IPS-20b (cell line): ENCODE measurements at regions not wholly inside any gene's neighbourhood (a gene's known extent, or its start where the extent isn't known, plus 50 kb on each side); places are given as distances from the start of the nearest gene placed in this dataset.

ENCODE experiments used
- H3K27ac ChIP-seq: one replicate; pipeline ENCODE4 v1.5.1; 2013; ENCODE audit warnings: low read length
- H3K27me3 ChIP-seq: 2 replicates; pipeline ENCODE4 v1.6.1; 2013; ENCODE audit warnings: mild to moderate bottlenecking, low read length, inconsistent platforms; ENCODE audit not compliant: insufficient read depth
- H3K36me3 ChIP-seq: 2 replicates; pipeline ENCODE4 v1.6.1; 2013; ENCODE audit warnings: low read depth, mild to moderate bottlenecking, inconsistent platforms, low read length, moderate library complexity; ENCODE audit not compliant: insufficient read depth
- H3K4me1 ChIP-seq: 2 replicates; pipeline ENCODE4 v1.6.1; 2013; ENCODE audit warnings: mild to moderate bottlenecking, control low read depth, inconsistent platforms, low read length, moderate library complexity; ENCODE audit not compliant: insufficient read depth
- H3K4me3 ChIP-seq: 2 replicates; pipeline ENCODE4 v1.5.1; 2013; ENCODE audit warnings: mild to moderate bottlenecking, low read length, inconsistent platforms
- H3K9ac ChIP-seq: 2 replicates; pipeline ENCODE4 v1.6.1; 2013; ENCODE audit warnings: low read depth, mild to moderate bottlenecking, inconsistent platforms, low read length, moderate library complexity
- H3K9me3 ChIP-seq: 2 replicates; pipeline ENCODE4 v1.6.1; 2013; ENCODE audit warnings: mild to moderate bottlenecking, low read depth, low read length, inconsistent platforms; ENCODE audit not compliant: insufficient read depth

- Histone ChIP-seq H3K4me3 (no peak overlapping the region), H3K36me3 (no peaks in the 10 kb centered on the region), H3K27ac (no peak overlapping the region), H3K27me3 (no peaks in the 10 kb centered on the region), H3K4me1 (no peaks in the 10 kb centered on the region), H3K9ac (no peak overlapping the region), H3K9me3 (no peaks in the 10 kb centered on the region)
These were observed 555.4 kb downstream of the SH2D4B start for GRCh38 chr10:81093056-81093455.

- no peaks in the 10 kb centered on the region for H3K36me3 ChIP-seq
- H3K9me3 ChIP-seq, result no peaks in the 10 kb centered on the region
- no peaks in the 10 kb centered on the region for H3K27me3 ChIP-seq
- H3K4me3 ChIP-seq, result no peak overlapping the region
- H3K4me1 ChIP-seq, result no peaks in the 10 kb centered on the region
- H3K27ac ChIP-seq, result no peak overlapping the region
- H3K9ac ChIP-seq, result no peak overlapping the region
These were observed 557.5 kb downstream of the SH2D4B start for GRCh38 chr10:81095238-81095637.

GRCh38 chr10:81096558-81096957 lies 558.9 kb downstream of the SH2D4B start:
- Histone ChIP-seq H3K27me3 (no peaks in the 10 kb centered on the region), H3K4me1 (no peaks in the 10 kb centered on the region), H3K9me3 (no peaks in the 10 kb centered on the region), H3K27ac (no peak overlapping the region), H3K36me3 (no peaks in the 10 kb centered on the region), H3K9ac (no peak overlapping the region), H3K4me3 (no peak overlapping the region)

DNA sequence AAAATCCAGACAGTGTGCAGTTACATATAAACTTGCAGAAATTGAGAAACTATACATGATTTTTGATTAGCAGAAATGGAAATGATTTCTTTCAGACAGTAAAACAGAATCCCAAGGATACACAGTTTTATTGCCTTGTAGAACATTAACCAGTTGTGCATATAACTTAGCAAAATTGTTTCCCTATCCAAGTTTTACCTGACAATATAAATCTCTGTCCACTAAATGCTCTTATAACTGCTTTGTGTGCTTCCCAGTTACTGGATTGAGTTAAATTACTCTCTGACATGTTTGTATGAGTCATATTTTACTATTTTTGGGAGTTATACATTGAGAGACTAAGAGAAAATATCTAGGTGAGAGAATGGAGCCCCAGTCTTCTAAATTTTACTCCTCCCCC lies 563.4 kb downstream of the SH2D4B start:
- Histone ChIP-seq H3K36me3 (no peaks in the 10 kb centered on the region), H3K4me3 (no peak overlapping the region), H3K9ac (no peak overlapping the region), H3K27ac (no peak overlapping the region), H3K4me1 (no peaks in the 10 kb centered on the region), H3K27me3 (no peaks in the 10 kb centered on the region), H3K9me3 (no peaks in the 10 kb centered on the region)

DNA sequence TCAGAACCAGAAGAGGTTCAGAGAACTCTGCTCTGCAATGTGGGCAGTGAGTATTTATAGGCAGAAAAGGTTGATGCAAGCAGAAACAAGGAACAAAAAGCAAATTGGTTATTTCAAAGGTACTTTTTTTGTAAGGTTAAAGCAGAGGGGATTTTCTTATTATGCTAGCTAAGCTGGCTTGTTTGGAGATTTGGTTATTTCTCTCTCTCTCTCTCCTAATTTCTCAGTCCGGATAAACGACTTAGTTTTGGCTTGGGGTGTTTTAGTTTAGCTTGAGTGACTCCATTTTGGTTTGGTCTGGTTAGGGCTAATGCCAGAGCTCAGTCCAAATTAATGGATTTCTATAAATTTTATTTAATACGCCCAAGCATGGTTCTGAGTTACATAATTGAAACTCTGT lies 566.8 kb downstream of the SH2D4B start:
- no peak overlapping the region for H3K9ac ChIP-seq
- H3K4me1 ChIP-seq, result no peaks in the 10 kb centered on the region
- no peaks in the 10 kb centered on the region for H3K27me3 ChIP-seq
- no peak overlapping the region for H3K27ac ChIP-seq
- no peak overlapping the region for H3K4me3 ChIP-seq
- no peaks in the 10 kb centered on the region for H3K36me3 ChIP-seq
- H3K9me3 ChIP-seq, result no peaks in the 10 kb centered on the region

DNA sequence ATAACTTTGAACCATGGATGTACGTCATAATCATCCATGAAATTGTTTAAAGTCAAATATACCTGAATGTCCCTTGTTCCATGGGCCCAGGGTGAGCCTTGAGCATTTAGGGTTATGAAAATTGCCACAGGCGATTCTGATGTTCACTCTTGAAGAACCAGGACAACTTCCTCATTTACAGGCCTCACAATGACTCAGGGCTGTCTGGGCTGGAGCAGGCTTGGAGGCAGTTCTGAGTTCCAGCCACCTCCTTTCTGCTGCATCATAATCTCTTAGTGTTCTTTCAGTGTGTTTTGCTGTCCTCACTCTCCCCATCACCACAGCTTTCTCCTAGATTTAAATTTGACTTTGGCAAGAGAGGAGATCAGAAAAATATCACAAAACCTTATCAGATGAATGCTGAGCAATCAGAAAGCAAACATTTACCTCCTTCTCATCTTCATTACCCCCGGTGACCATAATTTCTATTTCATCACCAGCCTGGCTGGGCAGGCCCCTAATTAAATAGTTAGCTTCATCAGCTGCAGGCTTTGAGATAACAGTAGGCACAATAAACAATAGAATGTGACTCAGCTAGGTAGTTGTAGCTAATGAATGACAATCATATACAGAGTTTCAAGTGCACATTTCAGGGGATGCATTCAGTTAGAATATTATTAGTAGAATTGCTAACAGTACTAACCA lies 571.0 kb downstream of the SH2D4B start:
- H3K27ac ChIP-seq, result no peak overlapping the region
- no peaks in the 10 kb centered on the region for H3K27me3 ChIP-seq
- no peaks in the 10 kb centered on the region for H3K36me3 ChIP-seq
- no peaks in the 10 kb centered on the region for H3K4me1 ChIP-seq
- H3K4me3 ChIP-seq, result no peak overlapping the region
- H3K9ac ChIP-seq, result no peak overlapping the region
- H3K9me3 ChIP-seq, result no peaks in the 10 kb centered on the region

DNA sequence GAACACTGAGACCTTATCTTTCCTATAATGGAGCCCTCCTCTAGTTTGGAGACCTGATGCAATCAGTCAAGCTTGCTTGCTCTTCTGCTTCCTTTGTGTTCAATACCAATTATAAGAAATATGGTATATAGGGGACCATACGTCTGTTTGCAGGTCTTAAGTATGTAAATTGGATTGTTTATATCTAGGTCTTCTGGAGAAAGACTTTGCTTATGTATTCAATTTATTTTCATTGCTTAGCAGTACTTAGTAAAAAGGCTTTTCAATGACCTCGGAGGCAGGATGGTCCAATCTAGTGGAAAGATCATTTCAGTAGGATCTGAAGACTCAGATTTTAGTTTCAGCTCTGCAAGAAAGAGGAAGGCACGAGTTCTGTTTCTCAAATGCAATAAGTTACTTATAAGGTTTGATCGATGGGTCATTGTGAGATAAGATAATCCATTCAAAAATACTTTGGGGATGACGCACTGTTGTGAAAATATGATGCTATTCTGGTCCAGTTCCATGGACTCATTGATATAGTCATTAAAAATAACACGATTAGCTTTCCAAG lies 571.6 kb downstream of the SH2D4B start:
- H3K4me3 ChIP-seq, result no peak overlapping the region
- H3K27me3 ChIP-seq, result no peaks in the 10 kb centered on the region
- no peaks in the 10 kb centered on the region for H3K4me1 ChIP-seq
- no peak overlapping the region for H3K9ac ChIP-seq
- no peaks in the 10 kb centered on the region for H3K36me3 ChIP-seq
- no peak overlapping the region for H3K27ac ChIP-seq
- no peaks in the 10 kb centered on the region for H3K9me3 ChIP-seq

DNA sequence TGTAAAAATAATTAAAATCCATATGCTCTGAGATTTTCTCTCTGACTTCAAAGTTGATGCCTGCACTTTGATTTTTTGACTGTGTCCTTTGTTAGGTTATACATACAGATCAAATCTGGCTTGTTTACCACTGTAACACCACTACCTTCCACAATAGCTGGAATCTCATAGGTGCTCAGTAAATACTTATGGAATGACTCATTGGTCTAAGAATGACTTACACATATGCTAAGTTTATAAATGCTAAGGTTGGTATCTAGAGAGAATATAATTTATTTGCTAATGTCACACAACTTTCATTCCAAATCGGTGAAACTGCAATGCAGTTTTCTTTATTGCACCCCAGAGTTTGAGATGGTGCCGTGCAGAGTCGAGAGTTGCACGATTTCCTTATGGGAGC lies 578.5 kb downstream of the SH2D4B start:
- H3K4me3 ChIP-seq, result no peak overlapping the region
- H3K9ac ChIP-seq, result no peak overlapping the region
- H3K27ac ChIP-seq, result no peak overlapping the region
- no peaks in the 10 kb centered on the region for H3K4me1 ChIP-seq
- H3K36me3 ChIP-seq, result no peaks in the 10 kb centered on the region
- no peaks in the 10 kb centered on the region for H3K27me3 ChIP-seq
- H3K9me3 ChIP-seq, result no peaks in the 10 kb centered on the region

- no peaks in the 10 kb centered on the region for H3K4me1 ChIP-seq
- no peak overlapping the region for H3K4me3 ChIP-seq
- no peaks in the 10 kb centered on the region for H3K36me3 ChIP-seq
- no peaks in the 10 kb centered on the region for H3K9me3 ChIP-seq
- H3K27me3 ChIP-seq, result no peaks in the 10 kb centered on the region
- no peak overlapping the region for H3K27ac ChIP-seq
- no peak overlapping the region for H3K9ac ChIP-seq
These were observed 579.3 kb downstream of the SH2D4B start for GRCh38 chr10:81116990-81117389.

DNA sequence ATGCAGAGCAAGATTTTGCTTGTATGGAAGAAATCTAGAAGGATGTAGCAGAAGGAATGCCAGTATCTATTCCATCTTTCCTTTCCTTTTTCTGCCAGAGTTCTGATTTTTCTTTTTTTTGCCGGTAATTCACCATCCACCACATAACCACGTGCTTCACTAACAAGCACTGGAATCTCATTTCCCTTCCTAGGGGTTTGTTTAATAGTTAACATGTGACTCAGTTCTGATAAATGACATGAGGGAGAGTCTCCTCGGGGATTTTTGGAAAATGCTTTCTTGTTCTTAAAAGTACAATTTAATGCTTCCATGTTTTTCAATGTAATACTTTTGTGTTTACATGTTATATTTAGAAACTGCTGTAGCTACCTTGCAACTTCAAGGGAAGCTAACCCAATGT lies 590.2 kb downstream of the SH2D4B start:
- no peak overlapping the region for H3K27ac ChIP-seq
- no peaks in the 10 kb centered on the region for H3K4me1 ChIP-seq
- H3K9me3 ChIP-seq, result no peaks in the 10 kb centered on the region
- H3K9ac ChIP-seq, result no peak overlapping the region
- no peaks in the 10 kb centered on the region for H3K27me3 ChIP-seq
- no peak overlapping the region for H3K4me3 ChIP-seq
- H3K36me3 ChIP-seq, result no peaks in the 10 kb centered on the region

GRCh38 chr10:81130014-81130413 lies 592.3 kb downstream of the SH2D4B start:
- Histone ChIP-seq H3K27me3 (no peaks in the 10 kb centered on the region), H3K27ac (no peak overlapping the region), H3K4me1 (no peaks in the 10 kb centered on the region), H3K9me3 (no peaks in the 10 kb centered on the region), H3K4me3 (no peak overlapping the region), H3K9ac (no peak overlapping the region), H3K36me3 (no peaks in the 10 kb centered on the region)

DNA sequence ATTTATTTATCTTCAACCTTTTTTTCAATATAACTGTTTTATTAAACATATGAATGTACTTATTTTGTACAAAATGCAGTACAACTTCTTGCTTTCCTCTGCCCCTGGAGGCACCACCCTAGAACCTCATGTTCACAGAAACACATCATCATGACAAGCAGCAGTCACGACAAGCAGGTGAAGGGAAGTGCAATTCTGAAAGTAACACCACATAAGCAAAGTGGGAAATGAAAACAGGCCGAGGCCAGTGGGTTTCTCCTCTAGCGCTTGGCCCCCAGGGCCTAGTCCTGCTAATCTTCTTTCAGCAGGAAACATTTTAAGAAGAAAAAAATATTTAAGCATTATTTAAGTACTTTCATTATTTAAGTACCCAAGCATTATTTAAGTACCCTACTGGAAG lies 598.1 kb downstream of the SH2D4B start:
- no peak overlapping the region for H3K4me3 ChIP-seq
- no peaks in the 10 kb centered on the region for H3K4me1 ChIP-seq
- no peaks in the 10 kb centered on the region for H3K9me3 ChIP-seq
- H3K9ac ChIP-seq, result no peak overlapping the region
- H3K36me3 ChIP-seq, result no peaks in the 10 kb centered on the region
- no peaks in the 10 kb centered on the region for H3K27me3 ChIP-seq
- no peak overlapping the region for H3K27ac ChIP-seq
